GM21737 (cell line): ENCODE measurements at regions not wholly inside any gene's neighbourhood (a gene's known extent, or its start where the extent isn't known, plus 50 kb on each side); places are given as distances from the start of the nearest gene placed in this dataset.
"Not testable (repeated sequence)": the region's sequence is repeated elsewhere in the genome, so short reads cannot be mapped to it uniquely, and the experiment has no call there.

Source experiments
- ATAC-seq: cut with Tn5 transposase; IDR thresholded peaks from one replicate; pipeline ENCODE4 v1.9.1; 2021; ENCODE audit warnings: mild to moderate bottlenecking, moderate library complexity; ENCODE audit not compliant: unreplicated experiment

- ATAC-seq: not testable (repeated sequence)
Observed at GRCh38 chr13:50755862-50756685, 87.4 kb downstream of the DLEU7 start.

- ATAC-seq: no peak
Observed at GRCh38 chr13:50757008-50757407, 86.5 kb downstream of the DLEU7 start.

GRCh38 chr13:50758796-50759195 lies 84.7 kb downstream of the DLEU7 start:
- ATAC-seq: no peak

GRCh38 chr13:50760751-50761150 lies 82.7 kb downstream of the DLEU7 start:
- no peak for ATAC-seq

GRCh38 chr13:50761406-50761805 lies 82.1 kb downstream of the DLEU7 start:
- no peak for ATAC-seq

- ATAC-seq: no peak
Observed at GRCh38 chr13:50762969-50763567, 80.4 kb downstream of the DLEU7 start.

GRCh38 chr13:50766013-50766412 lies 77.5 kb downstream of the DLEU7 start:
- no peak for ATAC-seq

- no peak for ATAC-seq
Observed at GRCh38 chr13:50766695-50767094, 76.8 kb downstream of the DLEU7 start.

GRCh38 chr13:50772881-50773280 lies 70.6 kb downstream of the DLEU7 start:
- not testable (repeated sequence) for ATAC-seq
